GM12878 (cell line): ENCODE measurements at regions not wholly inside any gene's neighbourhood (a gene's known extent, or its start where the extent isn't known, plus 50 kb on each side); places are given as distances from the start of the nearest gene placed in this dataset.

ENCODE experiments used
- ATAC-seq: fragments of 200-7000 bp; cut with Tn5 transposase; 3 replicates; pipeline ENCODE4 v1.9.1; 2020; ENCODE audit warnings: mild to moderate bottlenecking, moderate library complexity
- BruUV-seq: library from RNA; stranded (reverse); fragments of 400-500 nt; replicated peaks from 2 replicates; lab custom pipeline; 2021; lab: Mats Ljungman, UMichigan
- CTCF ChIA-PET: fragments of 300-600 bp; sonication (Branson Sonifier 250); formaldehyde crosslinking; extraction: SDS; loops from one replicate; lab custom pipeline; 2021; ENCODE audit warnings: inconsistent platforms; lab: Yijun Ruan, JAX
- POLR2A ChIA-PET: fragments of 350-600 bp; formaldehyde crosslinking; extraction: SDS; loops from one replicate; lab custom pipeline; 2021; ENCODE audit warnings: inconsistent platforms; lab: Charles Lee
- RAD21 ChIA-PET: fragments of 300-600 bp; sonication (Branson Sonifier 250); formaldehyde crosslinking; loops from one replicate; lab custom pipeline; 2023; ENCODE audit warnings: antibody characterized with exemption; ENCODE audit not compliant: unreplicated experiment; lab: Charles Lee
- SMC1A ChIA-PET: fragments of 300-600 bp; sonication (Branson Sonifier 250); formaldehyde crosslinking; loops from one replicate; lab custom pipeline; 2023; ENCODE audit not compliant: unreplicated experiment, uncharacterized antibody; lab: Charles Lee
- DNase-seq: peaks from one replicate; pipeline ENCODE4 v3.0.0-alpha.2; 2011; ENCODE audit warnings: low read depth, low spot score
- FAIRE-seq: peaks from 3 replicates; lab custom pipeline; 2011; peaks lifted over from hg19 to GRCh38; lab: Jason Lieb, UNC
- H2AFZ ChIP-seq: 2 replicates; pipeline ENCODE4 v1.6.0; 2011; ENCODE audit warnings: low read depth, low read length, control low read depth; ENCODE audit not compliant: control insufficient read depth
- H3K27ac ChIP-seq: 2 replicates; pipeline ENCODE4 v1.5.1; 2011; ENCODE audit warnings: control low read depth; ENCODE audit not compliant: control insufficient read depth, insufficient read depth
- H3K27me3 ChIP-seq, 2 experiments: replicated peaks in 1 of 2; 2 replicates each; pipeline versions ENCODE4 v1.6.0 to v1.6.1; 2011; ENCODE audit warnings: low read length in 1 of 2; ENCODE audit not compliant: control insufficient read depth in 2 of 2, insufficient read depth in 2 of 2
- H3K36me3 ChIP-seq, 2 experiments: 2 replicates each; pipeline ENCODE4 v1.5.1; 2011; ENCODE audit warnings: low read length in 1 of 2; ENCODE audit not compliant: control insufficient read depth in 2 of 2, insufficient read depth in 2 of 2
- H3K4me1 ChIP-seq: 2 replicates; pipeline ENCODE4 v1.6.1; 2011; ENCODE audit warnings: mild to moderate bottlenecking, low read length, moderate library complexity, mixed read lengths; ENCODE audit not compliant: control insufficient read depth, insufficient read depth
- H3K4me2 ChIP-seq: 2 replicates; pipeline ENCODE4 v1.6.0; 2011; ENCODE audit warnings: control low read depth; ENCODE audit not compliant: control insufficient read depth, insufficient read depth
- H3K4me3 ChIP-seq: fragments of 200-600 bp; sonication (generic); 2 replicates; pipeline ENCODE4 v1.5.1; 2016
- H3K79me2 ChIP-seq: 2 replicates; pipeline ENCODE4 v1.6.0; 2011; ENCODE audit warnings: low read length; ENCODE audit not compliant: control insufficient read depth, insufficient read depth
- H3K9ac ChIP-seq: 2 replicates; pipeline ENCODE4 v1.8.0; 2011; ENCODE audit warnings: low read length, control low read depth, mixed read lengths; ENCODE audit not compliant: control insufficient read depth, insufficient read depth
- H3K9me3 ChIP-seq: replicated peaks from 3 replicates; pipeline ENCODE4 v1.5.1; 2011; ENCODE audit warnings: mild to moderate bottlenecking, low read length; ENCODE audit not compliant: control insufficient read depth, insufficient read depth
- H4K20me1 ChIP-seq: 2 replicates; pipeline ENCODE4 v1.6.0; 2011; ENCODE audit not compliant: control insufficient read depth, insufficient read depth
- CBFB ChIP-seq: IDR thresholded peaks from 2 replicates; pipeline ENCODE4 v1.6.1; 2016; ENCODE audit warnings: antibody characterized with exemption, low read depth
- CUX1 ChIP-seq: IDR thresholded peaks from 2 replicates; pipeline ENCODE4 v1.6.1; 2012; ENCODE audit warnings: improper control_type of control experiment, low read depth, low read length; ENCODE audit not compliant: insufficient replicate concordance
- ESRRA ChIP-seq: IDR thresholded peaks from 2 replicates; pipeline ENCODE4 v1.6.1; 2012; ENCODE audit warnings: mild to moderate bottlenecking, low read length, improper control_type of control experiment
- FOS ChIP-seq: IDR thresholded peaks from 3 replicates; pipeline ENCODE4 v1.6.1; 2011; ENCODE audit warnings: borderline replicate concordance; ENCODE audit not compliant: insufficient read length; ENCODE audit errors: extremely low read depth
- SREBF1 ChIP-seq: IDR thresholded peaks from 2 replicates; pipeline ENCODE4 v1.6.1; 2012; ENCODE audit warnings: mild to moderate bottlenecking, low read length
- WGBS: methylation state at CpG from one replicate; pipeline ENCODE4 v1.1.6; 2016; ENCODE audit warnings: low lambda C conversion rate; ENCODE audit not compliant: insufficient replicate concordance, insufficient coverage; ENCODE audit errors: missing lambda C conversion rate; 5-methylcytosine and 5-hydroxymethylcytosine counted together
- in situ Hi-C: fragments of 300-500 bp; cut with MboI; formaldehyde crosslinking; loops from 9 replicates; pipeline ENCODE4 v1.14.3; 2018; ENCODE audit warnings: mixed read lengths
- intact Hi-C: fragments of 100-400 bp; cut with micrococcal nuclease; formaldehyde crosslinking; loops from one replicate; pipeline ENCODE4 v1.14.2; 2022; ENCODE audit not compliant: unreplicated experiment

GRCh38 chr11:71151561-71151960 lies 100.8 kb downstream of the SHANK2 start (continued):
- TF ChIP-seq CUX1 = no peak
- no peak for TF ChIP-seq CBFB
- no peak for TF ChIP-seq FOS
- TF ChIP-seq, all 136 proteins: peak for 0

- ChIA-PET CTCF (no interaction called here), RAD21 (no interaction called here), POLR2A (no interaction called here)
- ATAC-seq (no peak), DNase-seq (no peak), FAIRE-seq (no peak)
- no peaks in the 10 kb centered on the region for H4K20me1 ChIP-seq
- no peak overlapping the region for H3K27ac ChIP-seq
- H3K9ac ChIP-seq = no peak overlapping the region
- no peaks in the 10 kb centered on the region; a peak in 1 of 4 replicates for H3K27me3 ChIP-seq
- no peaks in the 10 kb centered on the region for H3K79me2 ChIP-seq
- WGBS = 17% methylated on average over 8 of the region's 8 CpGs
- no peaks in the 10 kb centered on the region for H3K4me1 ChIP-seq
- H3K4me2 ChIP-seq = no peak overlapping the region
- H3K9me3 ChIP-seq = no peaks in the 10 kb centered on the region
- no peak overlapping the region for H2AFZ ChIP-seq
- no TSS peak for BruUV-seq
- intact Hi-C loops = no loop called here
- no peaks in the 10 kb centered on the region for H3K36me3 ChIP-seq
- TF ChIP-seq SREBF1 (no peak), ESRRA (no peak)
- TF ChIP-seq, all 136 proteins: peak for 0
- SMC1A ChIA-PET = no interaction called here
- H3K4me3 ChIP-seq = no peak overlapping the region
- in situ Hi-C loops = no loop called here
These were observed 101.5 kb downstream of the SHANK2 start for GRCh38 chr11:71150859-71151258.
